GM19468 (cell line): ENCODE measurements at regions not wholly inside any gene's neighbourhood (a gene's known extent, or its start where the extent isn't known, plus 50 kb on each side); places are given as distances from the start of the nearest gene placed in this dataset.
"Not testable (repeated sequence)": the region's sequence is repeated elsewhere in the genome, so short reads cannot be mapped to it uniquely, and the experiment has no call there.

Source experiments
- ATAC-seq: cut with Tn5 transposase; IDR thresholded peaks from one replicate; pipeline ENCODE4 v1.9.1; 2021; ENCODE audit warnings: mild to moderate bottlenecking, moderate library complexity, moderate number of reproducible peaks; ENCODE audit not compliant: unreplicated experiment; ENCODE audit errors: extremely low read depth

GRCh38 chr11:36746886-36747710, 149.1 kb upstream of the RAG2 start:
- ATAC-seq, result peak; percentile 85

- no peak for ATAC-seq
These were observed 146.5 kb upstream of the RAG2 start for GRCh38 chr11:36744375-36745168.

- peak; percentile 61 for ATAC-seq
These were observed 145.0 kb upstream of the RAG2 start for GRCh38 chr11:36743039-36743438.

- no peak for ATAC-seq
These were observed 143.5 kb upstream of the RAG2 start for GRCh38 chr11:36741515-36741914.

- ATAC-seq, result no peak
These were observed 140.3 kb upstream of the RAG2 start for GRCh38 chr11:36738292-36738861.

GRCh38 chr11:36736103-36736502, 138.1 kb upstream of the RAG2 start:
- ATAC-seq, result no peak

- not testable (repeated sequence) for ATAC-seq
These were observed 135.7 kb upstream of the RAG2 start for GRCh38 chr11:36733721-36734120.

GRCh38 chr11:36730761-36731160, 132.7 kb upstream of the RAG2 start:
- no peak for ATAC-seq

- no peak for ATAC-seq
These were observed 131.8 kb upstream of the RAG2 start for GRCh38 chr11:36729825-36730224.

GRCh38 chr11:36726420-36726819, 128.4 kb upstream of the RAG2 start:
- no peak for ATAC-seq

GRCh38 chr11:36724742-36725385, 126.8 kb upstream of the RAG2 start:
- ATAC-seq, result peak; percentile 69

GRCh38 chr11:36722421-36722820, 124.4 kb upstream of the RAG2 start:
- no peak for ATAC-seq

- no peak for ATAC-seq
These were observed 121.5 kb upstream of the RAG2 start for GRCh38 chr11:36719358-36720107.

- no peak for ATAC-seq
These were observed 120.4 kb upstream of the RAG2 start for GRCh38 chr11:36718451-36718850.

- ATAC-seq, result no peak
These were observed 115.7 kb upstream of the RAG2 start for GRCh38 chr11:36713715-36714114.

- no peak for ATAC-seq
These were observed 113.2 kb upstream of the RAG2 start for GRCh38 chr11:36711104-36711825.
